Neural progenitor cell (in vitro differentiated cells): ENCODE measurements at regions not wholly inside any gene's neighbourhood (a gene's known extent, or its start where the extent isn't known, plus 50 kb on each side); places are given as distances from the start of the nearest gene placed in this dataset.

Source experiments
- DNase-seq: peaks from one replicate; pipeline ENCODE4 v3.0.0-alpha.2; 2016; ENCODE audit warnings: low spot score
- H2AFZ ChIP-seq: fragments of 200-600 bp; sonication (generic); replicated peaks from 2 replicates; pipeline ENCODE4 v1.6.1; 2016; ENCODE audit warnings: antibody characterized with exemption
- H3F3A ChIP-seq: fragments of 200-600 bp; sonication (generic); 2 replicates; pipeline ENCODE4 v1.6.1; 2016; ENCODE audit warnings: antibody characterized with exemption, low read depth
- H3K27ac ChIP-seq: fragments of 200-600 bp; sonication (generic); 2 replicates; pipeline ENCODE4 v1.5.1; 2016; ENCODE audit warnings: mild to moderate bottlenecking
- H3K27me3 ChIP-seq: fragments of 200-600 bp; sonication (generic); 2 replicates; pipeline ENCODE4 v1.6.1; 2016; ENCODE audit warnings: mild to moderate bottlenecking, moderate library complexity
- H3K36me3 ChIP-seq: fragments of 200-600 bp; sonication (generic); 2 replicates; pipeline ENCODE4 v1.5.1; 2016
- H3K4me1 ChIP-seq: fragments of 200-600 bp; sonication (generic); 2 replicates; pipeline ENCODE4 v1.6.1; 2016; ENCODE audit warnings: mixed run types
- H3K4me2 ChIP-seq: fragments of 200-600 bp; sonication (generic); 2 replicates; pipeline ENCODE4 v1.6.1; 2016
- H3K4me3 ChIP-seq: fragments of 200-600 bp; sonication (generic); 2 replicates; pipeline ENCODE4 v1.5.1; 2016
- H3K79me2 ChIP-seq: fragments of 200-600 bp; sonication (generic); 2 replicates; pipeline ENCODE4 v1.6.1; 2016; ENCODE audit warnings: low read depth
- H3K9ac ChIP-seq: fragments of 200-600 bp; sonication (generic); 2 replicates; pipeline ENCODE4 v1.6.1; 2016
- H3K9me3 ChIP-seq: fragments of 200-600 bp; sonication (generic); 2 replicates; pipeline ENCODE4 v1.5.1; 2016; ENCODE audit warnings: low read depth
- H4K20me1 ChIP-seq: fragments of 200-600 bp; sonication (generic); 2 replicates; pipeline ENCODE4 v1.6.1; 2016; ENCODE audit warnings: low read depth
- H3K27ac Mint-ChIP-seq: 3 replicates; pipeline ENCODE4 v1.8.0; 2021; ENCODE audit warnings: mixed read lengths
- H3K27me3 Mint-ChIP-seq: 2 replicates; pipeline ENCODE4 v1.8.0; 2022; ENCODE audit warnings: low read depth, mild to moderate bottlenecking, inconsistent platforms, moderate library complexity, mixed read lengths; ENCODE audit not compliant: insufficient read depth
- H3K36me3 Mint-ChIP-seq: 3 replicates; pipeline ENCODE4 v1.8.0; 2021; ENCODE audit warnings: mixed read lengths
- H3K4me1 Mint-ChIP-seq: 3 replicates; pipeline ENCODE4 v1.8.0; 2021; ENCODE audit warnings: mixed read lengths
- H3K4me3 Mint-ChIP-seq: 3 replicates; pipeline ENCODE4 v1.8.0; 2021; ENCODE audit warnings: mild to moderate bottlenecking, moderate library complexity, mixed read lengths
- H3K9me3 Mint-ChIP-seq: 3 replicates; pipeline ENCODE4 v1.8.0; 2020; ENCODE audit warnings: mixed read lengths
- CTCF ChIP-seq: fragments of 200-600 bp; sonication (generic); IDR thresholded peaks from 2 replicates; pipeline ENCODE4 v1.5.1; 2017; ENCODE audit warnings: antibody characterized with exemption, mild to moderate bottlenecking
- EZH2 ChIP-seq: fragments of 200-600 bp; sonication (generic); IDR thresholded peaks from 2 replicates; pipeline ENCODE4 v1.6.1; 2017; ENCODE audit warnings: antibody characterized with exemption, mild to moderate bottlenecking, moderate library complexity
- EZH2phosphoT487 ChIP-seq: fragments of 200-600 bp; sonication (generic); IDR thresholded peaks from 2 replicates; pipeline ENCODE4 v1.6.1; 2017; ENCODE audit warnings: antibody characterized with exemption

- Histone ChIP-seq H3K27me3 (no peaks in the 10 kb centered on the region), H3K4me1 (peaks cover 7% of the 10 kb centered on the region), H3K9ac (no peak overlapping the region), H3K4me2 (no peak overlapping the region), H3K9me3 (no peaks in the 10 kb centered on the region), H3K36me3 (no peaks in the 10 kb centered on the region), H3K27ac (no peak overlapping the region), H3F3A (no peaks in the 10 kb centered on the region), H3K79me2 (no peaks in the 10 kb centered on the region), H3K4me3 (no peak overlapping the region), H4K20me1 (no peaks in the 10 kb centered on the region), H2AFZ (no peak overlapping the region)
- H3K4me3 Mint-ChIP-seq, result no peak overlapping the region
- H3K4me1 Mint-ChIP-seq, result peaks cover 11% of the 10 kb centered on the region
- no peak overlapping the region for H3K27ac Mint-ChIP-seq
- no peaks in the 10 kb centered on the region for H3K36me3 Mint-ChIP-seq
- peaks cover 2% of the 10 kb centered on the region for H3K27me3 Mint-ChIP-seq
- TF ChIP-seq EZH2phosphoT487, result no peak
- no peaks in the 10 kb centered on the region for H3K9me3 Mint-ChIP-seq
- DNase-seq, result no peak
Measured at GRCh38 chr4:127421437-127421836, 211.3 kb upstream of the INTU start.

- Histone ChIP-seq H3K4me2 (no peak overlapping the region), H3K9me3 (no peaks in the 10 kb centered on the region), H3K36me3 (no peaks in the 10 kb centered on the region), H3K9ac (no peak overlapping the region), H4K20me1 (no peaks in the 10 kb centered on the region), H3K27ac (no peak overlapping the region), H3F3A (no peaks in the 10 kb centered on the region), H3K79me2 (no peaks in the 10 kb centered on the region), H3K4me1 (peaks cover 3% of the 10 kb centered on the region), H3K4me3 (no peak overlapping the region), H2AFZ (peak overlapping the region; percentile 42), H3K27me3 (no peaks in the 10 kb centered on the region)
- Mint-ChIP-seq H3K9me3 (no peaks in the 10 kb centered on the region), H3K36me3 (no peaks in the 10 kb centered on the region), H3K27me3 (no peaks in the 10 kb centered on the region), H3K4me1 (peaks cover 2% of the 10 kb centered on the region), H3K27ac (no peak overlapping the region), H3K4me3 (no peak overlapping the region)
- TF ChIP-seq EZH2, result no peak
- TF ChIP-seq EZH2phosphoT487, result no peak
- no peak for TF ChIP-seq CTCF
- DNase-seq, result no peak
Measured at GRCh38 chr4:127425202-127425845, 207.4 kb upstream of the INTU start.

- no peaks in the 10 kb centered on the region for H3K79me2 ChIP-seq
- H3K36me3 ChIP-seq, result no peaks in the 10 kb centered on the region
- no peaks in the 10 kb centered on the region for H3F3A ChIP-seq
- H3K4me1 ChIP-seq, result peaks cover 3% of the 10 kb centered on the region
- no peak overlapping the region for H3K4me3 ChIP-seq
- no peak overlapping the region for H3K9ac ChIP-seq
- H3K9me3 Mint-ChIP-seq, result no peaks in the 10 kb centered on the region
- H2AFZ ChIP-seq, result peak overlapping the region; percentile 42
- DNase-seq, result no peak
- no peak overlapping the region for H3K27ac Mint-ChIP-seq
- no peaks in the 10 kb centered on the region for H3K36me3 Mint-ChIP-seq
- H3K4me1 Mint-ChIP-seq, result peaks cover 2% of the 10 kb centered on the region
- H3K27me3 ChIP-seq, result no peaks in the 10 kb centered on the region
- TF ChIP-seq EZH2 (no peak), CTCF (no peak), EZH2phosphoT487 (no peak)
- no peak overlapping the region for H3K4me3 Mint-ChIP-seq
- no peaks in the 10 kb centered on the region for H3K9me3 ChIP-seq
- H3K27me3 Mint-ChIP-seq, result no peaks in the 10 kb centered on the region
- no peaks in the 10 kb centered on the region for H4K20me1 ChIP-seq
- no peak overlapping the region for H3K27ac ChIP-seq
- no peak overlapping the region for H3K4me2 ChIP-seq
Measured at GRCh38 chr4:127425851-127426250, 206.9 kb upstream of the INTU start.

- H3K36me3 Mint-ChIP-seq, result no peaks in the 10 kb centered on the region
- no peaks in the 10 kb centered on the region for H3K9me3 ChIP-seq
- H3K9me3 Mint-ChIP-seq, result no peaks in the 10 kb centered on the region
- no peaks in the 10 kb centered on the region for H3K4me1 Mint-ChIP-seq
- H2AFZ ChIP-seq, result peak overlapping the region; percentile 50
- DNase-seq, result no peak
- no peak overlapping the region for H3K9ac ChIP-seq
- H3K27ac ChIP-seq, result no peak overlapping the region
- no peaks in the 10 kb centered on the region for H3K36me3 ChIP-seq
- H3K4me3 Mint-ChIP-seq, result no peak overlapping the region
- no peaks in the 10 kb centered on the region for H3K27me3 ChIP-seq
- H3K27ac Mint-ChIP-seq, result no peak overlapping the region
- no peaks in the 10 kb centered on the region for H4K20me1 ChIP-seq
- no peak overlapping the region for H3K4me2 ChIP-seq
- no peak for TF ChIP-seq EZH2phosphoT487
- no peak for TF ChIP-seq CTCF
- no peak for TF ChIP-seq EZH2
- H3K79me2 ChIP-seq, result no peaks in the 10 kb centered on the region
- H3F3A ChIP-seq, result no peaks in the 10 kb centered on the region
- H3K4me1 ChIP-seq, result no peaks in the 10 kb centered on the region
- H3K4me3 ChIP-seq, result no peak overlapping the region
- H3K27me3 Mint-ChIP-seq, result no peaks in the 10 kb centered on the region
Measured at GRCh38 chr4:127441571-127441970, 191.2 kb upstream of the INTU start.
